ENCODE measurements at regions not wholly inside any gene's neighbourhood (a gene's known extent, or its start where the extent isn't known, plus 50 kb on each side); places are given as distances from the start of the nearest gene placed in this dataset.

GRCh38 chr3:102529452-102529851 is 94.6 kb downstream of the ZPLD1 start:
- DNase-seq = no peak

GRCh38 chr3:102530415-102531181 is 95.8 kb downstream of the ZPLD1 start:
- DNase-seq = no peak

GRCh38 chr3:102531686-102532085 is 96.9 kb downstream of the ZPLD1 start:
- no peak for DNase-seq

- DNase-seq = no peak
These were observed 98.1 kb downstream of the ZPLD1 start for GRCh38 chr3:102532901-102533300.

- no peak for DNase-seq
These were observed 99.0 kb downstream of the ZPLD1 start for GRCh38 chr3:102533784-102534183.

- DNase-seq = no peak
These were observed 101.6 kb downstream of the ZPLD1 start for GRCh38 chr3:102536456-102536855.

GRCh38 chr3:102537123-102537522 is 102.3 kb downstream of the ZPLD1 start:
- no peak for DNase-seq

- DNase-seq = no peak
These were observed 109.9 kb downstream of the ZPLD1 start for GRCh38 chr3:102544741-102545140.

- no peak for DNase-seq
These were observed 110.5 kb downstream of the ZPLD1 start for GRCh38 chr3:102545276-102545675.

- no peak for DNase-seq
These were observed 119.1 kb downstream of the ZPLD1 start for GRCh38 chr3:102553876-102554275.

GRCh38 chr3:102570511-102570910 is 135.7 kb downstream of the ZPLD1 start:
- no peak for DNase-seq

- no peak for DNase-seq
These were observed 136.2 kb downstream of the ZPLD1 start for GRCh38 chr3:102571006-102571405.

- no peak for DNase-seq
These were observed 137.0 kb downstream of the ZPLD1 start for GRCh38 chr3:102571720-102572384.

GRCh38 chr3:102573483-102574028 is 138.7 kb downstream of the ZPLD1 start:
- no peak for DNase-seq

- no peak for DNase-seq
These were observed 139.5 kb downstream of the ZPLD1 start for GRCh38 chr3:102574355-102574754.

GRCh38 chr3:102576651-102577050 is 141.8 kb downstream of the ZPLD1 start:
- DNase-seq = no peak

GRCh38 chr3:102577082-102577789 is 142.4 kb downstream of the ZPLD1 start:
- no peak for DNase-seq

- no peak for DNase-seq
These were observed 145.9 kb downstream of the ZPLD1 start for GRCh38 chr3:102580760-102581159.

- no peak for DNase-seq
These were observed 151.7 kb downstream of the ZPLD1 start for GRCh38 chr3:102586485-102586884.

GRCh38 chr3:102593812-102594602 is 159.2 kb downstream of the ZPLD1 start:
- DNase-seq = no peak

- DNase-seq = no peak
These were observed 160.2 kb downstream of the ZPLD1 start for GRCh38 chr3:102595057-102595456.

- DNase-seq = no peak
These were observed 165.2 kb downstream of the ZPLD1 start for GRCh38 chr3:102599819-102600576.

All from activated gamma-delta T cell (primary cell).